Aorta (tissue), 5 donors: ENCODE measurements at regions not wholly inside any gene's neighbourhood (a gene's known extent, or its start where the extent isn't known, plus 50 kb on each side); places are given as distances from the start of the nearest gene placed in this dataset.

Experiments used
- ATAC-seq: fragments of 200-7000 bp; cut with Tn5 transposase; one replicate; pipeline ENCODE4 v1.9.1; 2022; ENCODE audit warnings: moderate library complexity; ENCODE audit not compliant: low FRiP score
- DNase-seq, 2 donors: peaks; one replicate each; pipeline ENCODE4 v3.0.0-alpha.2; 2020
- H3K27ac ChIP-seq, 2 donors: one replicate each; pipeline ENCODE4 v1.5.1; 2013; ENCODE audit warnings: low read length in 2 of 2, mild to moderate bottlenecking in 2 of 2, moderate library complexity in 2 of 2, control low read depth in 1 of 2, inconsistent platforms in 1 of 2, low read depth in 1 of 2
- H3K27me3 ChIP-seq, 2 donors: one replicate each; pipeline ENCODE4 v1.6.1; 2013; ENCODE audit warnings: control low read depth in 1 of 2, low read length in 1 of 2, mild to moderate bottlenecking in 1 of 2, moderate library complexity in 1 of 2; ENCODE audit not compliant: insufficient read depth in 2 of 2, control insufficient read depth in 1 of 2
- H3K36me3 ChIP-seq, 2 donors: one replicate each; pipeline ENCODE4 v1.6.1; 2013; ENCODE audit warnings: control low read depth in 1 of 2, low read length in 1 of 2, mild to moderate bottlenecking in 1 of 2; ENCODE audit not compliant: insufficient read depth in 2 of 2, control insufficient read depth in 1 of 2
- H3K4me1 ChIP-seq, 2 donors: one replicate each; pipeline ENCODE4 v1.6.1; 2013; ENCODE audit warnings: low read length in 2 of 2, control low read depth in 1 of 2, mild to moderate bottlenecking in 1 of 2, moderate library complexity in 1 of 2; ENCODE audit not compliant: insufficient read depth in 2 of 2, control insufficient read depth in 1 of 2
- H3K4me3 ChIP-seq, 2 donors: one replicate each; pipeline ENCODE4 v1.5.1; 2013; ENCODE audit warnings: low read length in 2 of 2, control low read depth in 1 of 2, mild to moderate bottlenecking in 1 of 2
- H3K9me3 ChIP-seq: one replicate; pipeline ENCODE4 v1.6.1; 2013; ENCODE audit warnings: mild to moderate bottlenecking, low read length; ENCODE audit not compliant: control insufficient read depth
- WGBS, 2 donors: extraction: QIAGEN DNeasy Blood & Tissue Kit; methylation state at CpG; one replicate each; pipeline ENCODE4 v1.1.7; 2013; 5-methylcytosine and 5-hydroxymethylcytosine counted together
- intact Hi-C, 2 donors: fragments of 100-400 bp; cut with DNase I; formaldehyde crosslinking; loops; one replicate each; pipeline versions ENCODE4 v1.14.2 to v1.15.0; 2022
- donor health status: healthy with polysubstance abuse.
- donor health status: Bipolar disorder and iron deficiency.
- donor health status: DM: no; HTN: no; CAD: no.
- donor health status: DM: no; HTN: no; CAD: no.
- donor health status: DM: yes; HTN: yes; CAD: no.

DNA sequence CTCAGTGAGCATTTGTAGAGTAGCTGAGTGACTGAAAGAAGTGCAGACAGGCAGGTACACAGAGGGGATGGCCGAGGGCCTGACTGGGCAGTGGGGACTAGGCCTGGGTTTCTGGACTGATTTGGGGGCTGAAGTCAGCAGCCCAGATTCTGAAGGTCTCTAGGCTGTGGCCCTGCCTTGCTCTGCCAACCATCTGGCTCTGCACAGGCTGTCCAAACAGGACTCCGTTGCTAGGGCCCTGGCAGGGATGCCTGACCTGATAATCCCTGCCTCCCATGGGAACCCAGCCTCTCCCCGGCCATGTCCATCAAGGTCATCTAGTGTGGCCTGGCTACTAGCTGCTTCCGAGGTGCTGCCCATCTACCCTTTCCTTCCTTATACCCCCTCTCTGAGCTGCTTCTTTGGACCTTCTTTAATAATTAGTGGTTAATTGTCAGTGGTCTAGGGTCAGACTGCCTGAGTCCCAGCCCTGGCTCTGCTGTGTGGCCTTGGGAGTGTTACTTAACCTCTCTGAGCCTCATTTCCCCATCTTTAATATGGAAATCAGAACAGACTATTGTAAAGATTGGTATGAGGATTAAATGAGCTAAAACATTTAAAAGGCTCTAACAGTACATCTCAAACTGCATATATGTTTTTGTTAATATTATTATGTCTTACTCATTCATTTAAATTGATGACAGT is 137.9 kb downstream of the VEGFA start:
- Histone ChIP-seq H3K4me3 (no peak overlapping the region), H3K4me1 (no peaks in the 10 kb centered on the region), H3K36me3 (no peaks in the 10 kb centered on the region), H3K27ac (no peak overlapping the region), H3K9me3 (no peaks in the 10 kb centered on the region), H3K27me3 (no peaks in the 10 kb centered on the region)
- 73 to 74% methylated on average over 4 of the region's 4 CpGs for WGBS, 2 donors
- DNase-seq, result no peak
- ATAC-seq, result no peak
- intact Hi-C loops, result no loop called here

GRCh38 chr6:43907312-43907711 is 137.3 kb downstream of the VEGFA start:
- Histone ChIP-seq H3K4me1 (no peaks in the 10 kb centered on the region), H3K27ac (no peak overlapping the region), H3K9me3 (no peaks in the 10 kb centered on the region), H3K4me3 (no peak overlapping the region), H3K27me3 (no peaks in the 10 kb centered on the region), H3K36me3 (no peaks in the 10 kb centered on the region)
- 92 to 93% methylated on average over 2 of the region's 2 CpGs for WGBS, 2 donors
- intact Hi-C loops, result no loop called here
- no peak for DNase-seq
- no peak for ATAC-seq

GRCh38 chr6:43904311-43905123 is 134.5 kb downstream of the VEGFA start:
- WGBS, 2 donors, result 91 to 94% methylated on average over 6 of the region's 6 CpGs
- no peak overlapping the region for H3K27ac ChIP-seq
- intact Hi-C loops, result no loop called here

DNA sequence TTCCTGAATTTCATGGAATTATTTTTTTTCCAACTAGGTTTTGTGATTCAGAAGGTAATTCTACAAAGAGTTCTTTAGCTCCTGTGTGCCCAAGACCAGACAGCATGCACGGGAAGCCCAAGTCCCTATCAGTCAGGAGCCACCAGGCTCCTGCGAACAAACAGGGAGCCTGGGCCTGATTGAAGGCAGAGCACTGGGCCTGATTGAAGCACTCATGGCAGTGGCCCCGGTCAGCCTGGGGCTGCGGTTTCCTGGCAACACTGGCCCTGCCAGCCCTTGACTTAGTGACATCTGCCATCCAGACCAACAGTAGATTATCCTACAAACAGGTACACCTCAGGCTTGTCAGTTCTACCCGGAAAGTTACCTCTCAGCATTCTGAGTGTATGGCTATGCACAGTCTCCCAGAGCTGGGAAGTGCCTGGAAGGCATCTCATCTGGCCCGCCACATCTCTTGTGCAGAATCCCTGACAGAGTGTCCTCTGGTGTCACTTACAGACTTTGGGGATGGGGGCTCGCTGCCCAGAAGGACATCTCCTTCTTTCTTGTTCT is 133.8 kb downstream of the VEGFA start:
- Histone ChIP-seq H3K4me3 (no peak overlapping the region), H3K9me3 (no peaks in the 10 kb centered on the region), H3K4me1 (no peaks in the 10 kb centered on the region), H3K36me3 (no peaks in the 10 kb centered on the region), H3K27ac (no peak overlapping the region), H3K27me3 (no peaks in the 10 kb centered on the region)
- intact Hi-C loops, result no loop called here
- no peak for DNase-seq
- WGBS, 2 donors, result 94 to 95% methylated on average over 7 of the region's 7 CpGs
- no peak for ATAC-seq

More at GRCh38 chr6:43904311-43905123, 134.5 kb downstream of the VEGFA start:
- Histone ChIP-seq H3K9me3 (no peaks in the 10 kb centered on the region), H3K4me3 (no peak overlapping the region), H3K36me3 (no peaks in the 10 kb centered on the region), H3K4me1 (no peaks in the 10 kb centered on the region), H3K27me3 (no peaks in the 10 kb centered on the region)
- DNase-seq, result no peak
- ATAC-seq, result no peak

DNA sequence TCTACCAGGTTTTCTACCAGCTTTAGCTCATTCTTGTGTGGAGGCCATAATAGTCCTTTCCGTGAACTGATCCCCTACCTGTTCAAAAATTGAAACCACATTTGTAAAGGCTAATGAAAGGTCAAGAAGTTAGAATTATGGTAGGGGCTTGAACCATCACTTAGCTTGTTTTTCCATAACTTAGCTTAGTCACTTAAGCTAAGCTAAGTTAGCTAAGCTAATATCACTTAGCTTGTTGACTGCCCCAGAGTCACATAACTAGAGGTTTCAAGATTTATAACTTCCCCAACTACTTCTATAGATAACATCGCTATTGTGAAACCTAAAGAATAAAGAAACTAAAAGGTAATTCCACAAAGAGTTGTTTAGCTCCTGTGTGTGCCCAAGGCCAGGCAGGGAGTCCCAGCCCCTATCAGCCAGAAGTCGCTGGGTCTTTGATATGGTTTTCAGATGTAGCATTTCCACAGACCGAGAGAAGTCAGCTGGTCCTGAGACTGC is 131.8 kb downstream of the VEGFA start:
- intact Hi-C loops, result no loop called here
- Histone ChIP-seq H3K4me3 (no peak overlapping the region), H3K27ac (no peak overlapping the region), H3K36me3 (no peaks in the 10 kb centered on the region), H3K4me1 (no peaks in the 10 kb centered on the region), H3K9me3 (no peaks in the 10 kb centered on the region), H3K27me3 (no peaks in the 10 kb centered on the region)
- no peak for DNase-seq
- WGBS, 2 donors, result 84 to 91% methylated on average over 4 of the region's 4 CpGs
- no peak for ATAC-seq

DNA sequence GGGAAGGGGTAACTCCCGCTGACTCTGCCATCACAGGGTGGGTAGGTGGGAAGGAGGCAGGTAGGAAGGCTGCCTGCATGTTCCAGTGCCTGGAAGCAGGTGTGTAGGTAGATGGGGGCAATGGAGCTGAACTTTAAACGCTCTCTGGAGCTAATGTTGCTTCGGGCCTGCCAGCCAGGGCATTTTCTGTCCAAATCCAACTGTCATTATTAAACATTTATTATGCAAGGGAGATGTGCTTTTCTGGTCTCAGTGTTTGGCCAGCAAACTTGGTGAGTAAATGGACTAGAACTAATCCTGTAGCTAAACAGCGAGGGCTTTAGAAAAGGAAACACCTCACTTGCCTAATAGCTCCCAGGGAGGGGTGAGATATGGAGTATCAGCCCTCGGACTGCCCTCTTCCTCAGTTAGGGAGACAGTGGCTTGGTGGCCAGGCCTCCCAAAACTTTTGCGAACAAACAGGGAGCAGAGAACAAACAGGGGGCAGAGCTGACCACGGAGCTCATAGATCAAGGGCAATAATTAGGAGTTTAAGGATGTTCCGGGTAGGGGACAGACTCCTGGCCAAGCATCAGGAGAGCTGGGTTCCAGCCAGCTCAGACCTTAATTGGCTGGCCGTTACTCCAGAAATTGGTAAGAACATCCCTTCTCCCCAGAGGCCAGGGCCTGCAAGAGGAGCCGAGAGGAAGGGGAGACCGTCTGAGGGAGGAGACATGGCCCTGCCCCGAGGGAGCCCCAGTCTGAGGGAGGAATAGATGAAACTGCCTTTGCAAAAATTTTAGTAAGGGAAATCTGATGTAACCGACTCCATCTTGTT is 131.1 kb downstream of the VEGFA start:
- no peaks in the 10 kb centered on the region for H3K9me3 ChIP-seq
- ATAC-seq, result no peak
- no peak overlapping the region for H3K27ac ChIP-seq
- no peaks in the 10 kb centered on the region for H3K36me3 ChIP-seq
- WGBS, 2 donors, result 90 to 92% methylated on average over 13 of the region's 13 CpGs
- no peak for DNase-seq
- intact Hi-C loops, result no loop called here
- no peaks in the 10 kb centered on the region for H3K27me3 ChIP-seq
- H3K4me1 ChIP-seq, result no peaks in the 10 kb centered on the region
- H3K4me3 ChIP-seq, result no peak overlapping the region

DNA sequence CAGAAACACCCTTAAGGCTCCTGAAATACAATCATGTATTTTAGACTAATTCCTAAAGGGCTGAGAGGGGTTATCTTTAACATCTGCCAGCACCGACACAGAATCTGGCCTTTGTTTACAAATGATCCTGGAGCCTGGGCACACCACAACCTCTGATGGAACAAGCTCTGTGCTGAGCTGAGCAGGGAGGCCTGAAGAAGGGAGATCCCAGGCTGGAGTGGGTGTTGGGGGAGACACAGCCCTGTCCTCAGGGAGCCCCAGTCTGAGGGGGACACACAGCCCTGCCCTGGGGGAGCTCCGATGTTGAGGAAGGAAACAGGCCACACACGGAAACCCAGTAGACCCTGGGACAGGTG is 130.5 kb downstream of the VEGFA start:
- H3K4me3 ChIP-seq, result no peak overlapping the region
- WGBS, 2 donors, result 85 to 89% methylated on average over 3 of the region's 3 CpGs
- H3K27ac ChIP-seq, result no peak overlapping the region
- H3K36me3 ChIP-seq, result no peaks in the 10 kb centered on the region
- no peaks in the 10 kb centered on the region for H3K27me3 ChIP-seq
- intact Hi-C loops, result no loop called here
- H3K4me1 ChIP-seq, result no peaks in the 10 kb centered on the region
- H3K9me3 ChIP-seq, result no peaks in the 10 kb centered on the region
- ATAC-seq (no peak), DNase-seq (no peak)

DNA sequence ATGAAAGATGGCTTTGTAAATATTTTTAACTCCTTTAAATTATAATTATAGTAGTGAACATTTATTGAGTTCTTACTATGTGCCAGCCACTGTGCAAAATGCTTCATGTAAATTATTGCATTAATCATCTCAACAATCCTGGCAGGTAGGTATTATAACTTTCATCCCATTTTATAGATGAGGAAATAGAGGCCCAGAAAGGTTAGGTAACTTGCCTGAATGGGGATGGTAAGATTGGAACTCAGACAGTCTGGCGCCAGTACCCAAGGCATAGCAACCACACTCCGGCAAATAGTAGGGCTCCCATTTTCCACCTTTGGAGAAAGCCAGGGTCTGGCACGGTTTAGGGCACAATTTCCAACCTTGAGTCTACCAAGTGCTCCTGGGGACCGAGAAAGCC is 129.8 kb downstream of the VEGFA start:
- ATAC-seq (no peak), DNase-seq (no peak)
- Histone ChIP-seq H3K27ac (no peak overlapping the region), H3K27me3 (no peaks in the 10 kb centered on the region), H3K4me1 (no peaks in the 10 kb centered on the region), H3K4me3 (no peak overlapping the region), H3K36me3 (no peaks in the 10 kb centered on the region), H3K9me3 (no peaks in the 10 kb centered on the region)
- WGBS, 2 donors, result 97 to 99% methylated on average over 4 of the region's 4 CpGs
- intact Hi-C loops, result no loop called here
